AG08396 (cell line): ENCODE measurements at regions not wholly inside any gene's neighbourhood (a gene's known extent, or its start where the extent isn't known, plus 50 kb on each side); places are given as distances from the start of the nearest gene placed in this dataset.

Source experiments
- DNase-seq: peaks from one replicate; pipeline ENCODE4 v3.0.0; 2012; ENCODE audit warnings: low spot score, mixed read lengths

GRCh38 chr7:386385-386784, 96.4 kb downstream of the FOXL3 start:
- DNase-seq: no peak

GRCh38 chr7:387132-388022, 97.4 kb downstream of the FOXL3 start:
- no peak for DNase-seq

GRCh38 chr7:388023-388960, 98.3 kb downstream of the FOXL3 start:
- no peak for DNase-seq

- no peak for DNase-seq
Observed at GRCh38 chr7:388961-389701, 99.2 kb downstream of the FOXL3 start.

GRCh38 chr7:389911-390601, 100.1 kb downstream of the FOXL3 start:
- no peak for DNase-seq

- DNase-seq: no peak
Observed at GRCh38 chr7:390761-391410, 100.9 kb downstream of the FOXL3 start.

GRCh38 chr7:391411-391951, 101.5 kb downstream of the FOXL3 start:
- DNase-seq: no peak

- DNase-seq: no peak
Observed at GRCh38 chr7:391961-392524, 102.1 kb downstream of the FOXL3 start.

GRCh38 chr7:392822-393221, 102.9 kb downstream of the FOXL3 start:
- DNase-seq: no peak

GRCh38 chr7:395643-396042, 105.7 kb downstream of the FOXL3 start:
- DNase-seq: no peak

- no peak for DNase-seq
Observed at GRCh38 chr7:398888-399287, 108.9 kb downstream of the FOXL3 start.

- no peak for DNase-seq
Observed at GRCh38 chr7:400901-401485, 111.0 kb downstream of the FOXL3 start.

- no peak for DNase-seq
Observed at GRCh38 chr7:401495-401894, 111.5 kb downstream of the FOXL3 start.

- DNase-seq: no peak
Observed at GRCh38 chr7:404812-405488, 114.7 kb downstream of the PDGFA start.

- no peak for DNase-seq
Observed at GRCh38 chr7:405489-406211, 114.0 kb downstream of the PDGFA start.

GRCh38 chr7:407721-408539, 111.7 kb downstream of the PDGFA start:
- no peak for DNase-seq

- DNase-seq: no peak
Observed at GRCh38 chr7:408751-409311, 110.8 kb downstream of the PDGFA start.
